Panc1 (cell line): ENCODE measurements at regions not wholly inside any gene's neighbourhood (a gene's known extent, or its start where the extent isn't known, plus 50 kb on each side); places are given as distances from the start of the nearest gene placed in this dataset.

ENCODE experiments used
- ATAC-seq: fragments of 200-7000 bp; cut with Tn5 transposase; 2 replicates; pipeline ENCODE4 v1.9.1; 2020; ENCODE audit warnings: mild to moderate bottlenecking, moderate library complexity
- BruUV-seq: library from RNA; stranded (reverse); fragments of 400-500 nt; replicated peaks from 2 replicates; lab custom pipeline; 2021; lab: Mats Ljungman, UMichigan
- CTCF ChIA-PET: fragments of 300-600 bp; sonication (Branson Sonifier 250); formaldehyde crosslinking; loops from one replicate; lab custom pipeline; 2022; ENCODE audit warnings: antibody characterized with exemption; lab: Charles Lee
- POLR2A ChIA-PET: fragments of 300-600 bp; sonication (Branson Sonifier 250); formaldehyde crosslinking; loops from one replicate; lab custom pipeline; 2022; ENCODE audit warnings: antibody characterized with exemption; lab: Charles Lee
- DNase-seq: peaks from one replicate; pipeline ENCODE4 v3.0.0-alpha.2; 2010; ENCODE audit warnings: low read depth, low spot score
- H3K27ac ChIP-seq: 2 replicates; pipeline ENCODE4 v1.5.1; 2011; ENCODE audit warnings: mild to moderate bottlenecking, low read length, inconsistent platforms
- H3K27me3 ChIP-seq: fragments of 200-500 bp; sonication (Bioruptor generic); 2 replicates; pipeline ENCODE4 v1.6.0; 2014; ENCODE audit warnings: low read length, inconsistent platforms; ENCODE audit not compliant: control insufficient read depth, insufficient read depth
- H3K36me3 ChIP-seq: fragments of 200-500 bp; sonication (Bioruptor generic); 2 replicates; pipeline ENCODE4 v1.5.1; 2014; ENCODE audit warnings: inconsistent platforms, mild to moderate bottlenecking, low read length, moderate library complexity; ENCODE audit not compliant: control insufficient read depth, insufficient read depth
- H3K4me1 ChIP-seq: 2 replicates; pipeline ENCODE4 v1.5.1; 2011; ENCODE audit warnings: inconsistent platforms, mild to moderate bottlenecking, low read length, moderate library complexity; ENCODE audit not compliant: control insufficient read depth, insufficient read depth
- H3K4me3 ChIP-seq, 2 experiments: 2 replicates each; pipeline ENCODE4 v1.5.1; 2011 to 2012; ENCODE audit warnings: low read depth in 2 of 2, low read length in 2 of 2, mild to moderate bottlenecking in 2 of 2, inconsistent platforms in 1 of 2, moderate library complexity in 1 of 2
- H3K9me3 ChIP-seq: fragments of 200-500 bp; sonication (Bioruptor generic); 2 replicates; pipeline ENCODE4 v1.5.1; 2014; ENCODE audit warnings: low read depth, mild to moderate bottlenecking, inconsistent platforms, low read length, moderate library complexity; ENCODE audit not compliant: control insufficient read depth, insufficient read depth
- CTCF ChIP-seq: fragments of 450-650 bp; IDR thresholded peaks from 2 replicates; pipeline ENCODE4 v1.5.1; 2017; ENCODE audit warnings: mild to moderate bottlenecking
- POLR2AphosphoS5 ChIP-seq: IDR thresholded peaks from 2 replicates; pipeline ENCODE4 v1.6.1; 2012; ENCODE audit warnings: mild to moderate bottlenecking, low read depth, low read length, moderate library complexity
- REST ChIP-seq, 2 experiments: IDR thresholded peaks; 2 replicates each; pipeline ENCODE4 v1.6.1; 2011 to 2012; ENCODE audit warnings: low read depth in 2 of 2, control low read depth in 1 of 2, low read length in 1 of 2, mild to moderate bottlenecking in 1 of 2, moderate library complexity in 1 of 2; ENCODE audit not compliant: insufficient read depth in 1 of 2
- SIN3A ChIP-seq: IDR thresholded peaks from 2 replicates; pipeline ENCODE4 v1.6.1; 2012; ENCODE audit warnings: low read depth, mild to moderate bottlenecking, low read length, moderate library complexity, borderline replicate concordance; ENCODE audit not compliant: insufficient read depth
- TCF7L2 ChIP-seq: IDR thresholded peaks from 2 replicates; pipeline ENCODE4 v1.6.1; 2011; ENCODE audit warnings: mild to moderate bottlenecking, low read depth, low read length, inconsistent platforms
- in situ Hi-C: cut with HindIII; loops from 2 replicates; pipeline ENCODE4 v1.10.0; 2016; ENCODE audit warnings: low sequenced_read_pairs, low pct_unique_long_range_greater_than_20kb
- intact Hi-C: fragments of 100-400 bp; cut with micrococcal nuclease; formaldehyde crosslinking; loops from one replicate; pipeline ENCODE4 v1.10.0; 2022; ENCODE audit not compliant: unreplicated experiment

- TF ChIP-seq TCF7L2 (no peak), REST (IDR thresholded peaks at IDR 0.05; ENCODE audit: insufficient read depth in 1 of 2, low read depth in 2 of 2, low read length in 1 of 2) (no peak), POLR2AphosphoS5 (no peak), CTCF (no peak), SIN3A (no peak)
- intact Hi-C loops = no loop called here
- CTCF ChIA-PET = interaction anchor here (1.2 kb wide), 1 partner anchor 20 kb away, joined by 4 read pairs; no protein-coding TSS in a partner anchor
- no peak overlapping the region for H3K27ac ChIP-seq
- no peak for DNase-seq
- BruUV-seq = no TSS peak
- no peak for ATAC-seq
- no peaks in the 10 kb centered on the region for H3K4me1 ChIP-seq
- no peak overlapping the region for H3K4me3 ChIP-seq
- no peaks in the 10 kb centered on the region for H3K27me3 ChIP-seq
- no peaks in the 10 kb centered on the region for H3K9me3 ChIP-seq
- no peaks in the 10 kb centered on the region for H3K36me3 ChIP-seq
- POLR2A ChIA-PET = no interaction called here
- in situ Hi-C loops = no loop called here
Measured at GRCh38 chr15:94099574-94099960, 131.8 kb upstream of the MCTP2 start.

GRCh38 chr15:94098921-94099573 lies 132.3 kb upstream of the MCTP2 start:
- in situ Hi-C loops = no loop called here
- no peak for DNase-seq
- ATAC-seq = no peak
- H3K9me3 ChIP-seq = no peaks in the 10 kb centered on the region
- no peaks in the 10 kb centered on the region for H3K27me3 ChIP-seq
- H3K27ac ChIP-seq = no peak overlapping the region
- POLR2A ChIA-PET = no interaction called here
- intact Hi-C loops = no loop called here
- H3K4me1 ChIP-seq = no peaks in the 10 kb centered on the region
- H3K4me3 ChIP-seq = no peak overlapping the region
- CTCF ChIA-PET = interaction anchor here (1.2 kb wide), 1 partner anchor 21 kb away, joined by 4 read pairs; no protein-coding TSS in a partner anchor
- no peak for TF ChIP-seq POLR2AphosphoS5
- no peak for TF ChIP-seq CTCF
- TF ChIP-seq TCF7L2 = no peak
- TF ChIP-seq SIN3A = no peak
- no peak for TF ChIP-seq REST (IDR thresholded peaks at IDR 0.05; ENCODE audit: insufficient read depth in 1 of 2, low read depth in 2 of 2, low read length in 1 of 2)
- no peaks in the 10 kb centered on the region for H3K36me3 ChIP-seq
- BruUV-seq = no TSS peak
